Right hindlimb (tissue), 1 donor: ENCODE measurements at regions not wholly inside any gene's neighbourhood (a gene's known extent, or its start where the extent isn't known, plus 50 kb on each side); places are given as distances from the start of the nearest gene placed in this dataset.
"Not testable (repeated sequence)": the region's sequence is repeated elsewhere in the genome, so short reads cannot be mapped to it uniquely, and the experiment has no call there.

Experiments used
- DNase-seq: peaks from one replicate; pipeline ENCODE4 v3.0.0-alpha.2; 2018

GRCh38 chr3:48101301-48101650 is 85.1 kb upstream of the MAP4 start:
- not testable (repeated sequence) for DNase-seq

GRCh38 chr3:48092270-48092669 is 76.1 kb upstream of the MAP4 start:
- no peak for DNase-seq

- no peak for DNase-seq
Observed at GRCh38 chr3:48090166-48090939, 74.1 kb upstream of the MAP4 start.

- DNase-seq = peak; percentile 99
Observed at GRCh38 chr3:48088749-48089466, 72.7 kb upstream of the MAP4 start.

GRCh38 chr3:48088056-48088748 is 72.0 kb upstream of the MAP4 start:
- DNase-seq = peak; percentile 72

GRCh38 chr3:48086705-48087104 is 70.5 kb upstream of the MAP4 start:
- no peak for DNase-seq

- no peak for DNase-seq
Observed at GRCh38 chr3:48084929-48085328, 68.7 kb upstream of the MAP4 start.

- no peak for DNase-seq
Observed at GRCh38 chr3:48084170-48084569, 68.0 kb upstream of the MAP4 start.

GRCh38 chr3:48082580-48083184 is 66.5 kb upstream of the MAP4 start:
- no peak for DNase-seq

- DNase-seq = no peak
Observed at GRCh38 chr3:48077815-48078214, 61.6 kb upstream of the MAP4 start.

GRCh38 chr3:48070030-48070429 is 53.8 kb upstream of the MAP4 start:
- DNase-seq = no peak

- no peak for DNase-seq
Observed at GRCh38 chr3:48069339-48069738, 53.1 kb upstream of the MAP4 start.

GRCh38 chr3:48068886-48069285 is 52.7 kb upstream of the MAP4 start:
- no peak for DNase-seq

GRCh38 chr3:48068320-48068719 is 52.1 kb upstream of the MAP4 start:
- not testable (repeated sequence) for DNase-seq

- DNase-seq = no peak
Observed at GRCh38 chr3:48067271-48067670, 51.1 kb upstream of the MAP4 start.
